Body of pancreas (tissue), 4 donors: ENCODE measurements at regions not wholly inside any gene's neighbourhood (a gene's known extent, or its start where the extent isn't known, plus 50 kb on each side); places are given as distances from the start of the nearest gene placed in this dataset.
A peak's percentile ranks its signal among the peaks of the same experiment; 100 is the strongest.

ENCODE experiments used
- ATAC-seq: fragments of 150-250 bp; one replicate; pipeline ENCODE4 v1.9.1; 2016
- DNase-seq, 4 donors: peaks; one replicate each; pipeline ENCODE4 v3.0.0-alpha.2; 2019
- H3K27ac ChIP-seq, 4 donors: fragments of 200-600 bp; sonication (generic); 1 replicate in 3 of 4; 2 replicates in 1 of 4; pipeline versions ENCODE4 v1.5.1 to v1.6.1; 2016 to 2019; ENCODE audit warnings: mild to moderate bottlenecking in 1 of 4, mixed read lengths in 1 of 4, moderate library complexity in 1 of 4
- H3K27me3 ChIP-seq, 2 donors: fragments of 200-600 bp; sonication (generic); one replicate each; pipeline ENCODE4 v1.6.0; 2016; ENCODE audit warnings: mild to moderate bottlenecking in 1 of 2
- H3K36me3 ChIP-seq, 2 donors: fragments of 200-600 bp; sonication (generic); replicated peaks in 1 of 2; 2 replicates each; pipeline ENCODE4 v1.5.1; 2016; ENCODE audit warnings: low read depth in 2 of 2; ENCODE audit not compliant: insufficient read depth in 1 of 2
- H3K4me1 ChIP-seq: fragments of 200-600 bp; sonication (generic); one replicate; pipeline ENCODE4 v1.6.0; 2016
- H3K4me3 ChIP-seq, 2 donors: fragments of 200-600 bp; sonication (generic); 1 replicate in 1 of 2; 2 replicates in 1 of 2; pipeline ENCODE4 v1.5.1; 2016 to 2019
- H3K9me3 ChIP-seq, 3 donors: fragments of 200-600 bp; sonication (generic); 1 replicate in 2 of 3; 2 replicates in 1 of 3; pipeline ENCODE4 v1.5.1; 2016
- POLR2A ChIP-seq, 3 donors: fragments of 450-650 bp; IDR thresholded peaks; one replicate each; pipeline ENCODE4 v1.6.1; 2016; ENCODE audit warnings: antibody characterized with exemption in 3 of 3, mild to moderate bottlenecking in 2 of 3
- WGBS, 2 donors: methylation state at CpG; one replicate each; pipeline ENCODE4 v1.1.5; 2017; 5-methylcytosine and 5-hydroxymethylcytosine counted together
- intact Hi-C: fragments of 100-400 bp; cut with DNase I; formaldehyde crosslinking; loops from one replicate; pipeline ENCODE4 v1.15.1; 2023
- TF ChIP-seq, protein P1 (sequence below), 7 experiments: fragments of 450-650 bp in 4 of 7; fragments of 200-600 bp in 3 of 7; sonication (generic) in 3 of 7; IDR thresholded peaks; one replicate each; pipeline ENCODE4 v1.5.1; 2016 to 2019; ENCODE audit warnings: antibody characterized with exemption in 7 of 7

DNA sequence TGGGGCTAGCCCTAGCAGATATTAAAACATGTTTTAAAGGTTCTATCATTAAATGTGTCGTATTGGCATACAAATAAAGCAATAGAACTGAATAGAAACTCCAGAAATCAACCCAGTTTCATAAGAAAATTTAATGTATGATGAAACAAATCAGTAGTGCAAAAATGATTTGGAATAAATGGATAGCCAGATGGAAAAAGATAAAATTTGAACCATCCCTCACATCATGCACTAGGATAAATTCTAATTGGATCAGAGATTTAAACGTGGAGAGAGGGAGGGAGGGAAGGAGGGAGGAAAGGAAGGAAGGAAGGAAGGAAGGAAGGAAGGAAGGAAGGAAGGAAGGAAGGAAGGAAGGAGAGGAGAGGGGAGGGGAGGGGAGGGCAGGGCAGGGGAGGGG lies 235.3 kb downstream of the SEC61B start:
- WGBS, 2 donors: 48 to 65% methylated on average over 2 of the region's 2 CpGs
- Histone ChIP-seq H3K27ac (no peak overlapping the region), H3K27me3 (no peaks in the 10 kb centered on the region), H3K36me3 (no peaks in the 10 kb centered on the region), H3K4me3 (no peak overlapping the region), H3K9me3 (no peaks in the 10 kb centered on the region), H3K4me1 (no peaks in the 10 kb centered on the region)
- ATAC-seq: no peak
- intact Hi-C loops: no loop called here
- TF ChIP-seq, protein P1, sequence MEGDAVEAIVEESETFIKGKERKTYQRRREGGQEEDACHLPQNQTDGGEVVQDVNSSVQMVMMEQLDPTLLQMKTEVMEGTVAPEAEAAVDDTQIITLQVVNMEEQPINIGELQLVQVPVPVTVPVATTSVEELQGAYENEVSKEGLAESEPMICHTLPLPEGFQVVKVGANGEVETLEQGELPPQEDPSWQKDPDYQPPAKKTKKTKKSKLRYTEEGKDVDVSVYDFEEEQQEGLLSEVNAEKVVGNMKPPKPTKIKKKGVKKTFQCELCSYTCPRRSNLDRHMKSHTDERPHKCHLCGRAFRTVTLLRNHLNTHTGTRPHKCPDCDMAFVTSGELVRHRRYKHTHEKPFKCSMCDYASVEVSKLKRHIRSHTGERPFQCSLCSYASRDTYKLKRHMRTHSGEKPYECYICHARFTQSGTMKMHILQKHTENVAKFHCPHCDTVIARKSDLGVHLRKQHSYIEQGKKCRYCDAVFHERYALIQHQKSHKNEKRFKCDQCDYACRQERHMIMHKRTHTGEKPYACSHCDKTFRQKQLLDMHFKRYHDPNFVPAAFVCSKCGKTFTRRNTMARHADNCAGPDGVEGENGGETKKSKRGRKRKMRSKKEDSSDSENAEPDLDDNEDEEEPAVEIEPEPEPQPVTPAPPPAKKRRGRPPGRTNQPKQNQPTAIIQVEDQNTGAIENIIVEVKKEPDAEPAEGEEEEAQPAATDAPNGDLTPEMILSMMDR (IDR thresholded peaks at IDR 0.05): no peak
- TF ChIP-seq POLR2A (IDR thresholded peaks at IDR 0.05): no peak
- DNase-seq: no peak

DNA sequence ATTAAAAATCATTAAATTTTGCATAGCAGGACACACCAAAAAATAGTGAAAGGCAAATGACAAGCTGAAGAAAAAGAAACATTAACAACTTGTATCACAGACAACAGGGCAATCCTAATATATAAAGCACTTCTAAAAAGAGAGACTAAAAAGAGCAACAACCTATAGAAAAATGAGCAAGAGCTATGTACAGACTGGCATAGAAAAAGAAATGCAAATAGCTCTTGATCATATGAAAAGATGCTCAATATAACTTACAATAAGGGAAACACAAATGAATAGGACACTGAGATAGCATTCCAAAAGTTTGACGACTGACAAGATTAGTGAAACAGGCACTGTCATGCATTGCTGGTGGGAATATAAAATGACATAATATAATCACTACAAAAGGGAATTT lies 235.9 kb downstream of the SEC61B start:
- no peak for DNase-seq
- Histone ChIP-seq H3K4me3 (no peak overlapping the region), H3K9me3 (no peaks in the 10 kb centered on the region), H3K4me1 (no peaks in the 10 kb centered on the region), H3K36me3 (no peaks in the 10 kb centered on the region), H3K27me3 (no peaks in the 10 kb centered on the region), H3K27ac (no peak overlapping the region)
- TF ChIP-seq POLR2A (IDR thresholded peaks at IDR 0.05): no peak
- TF ChIP-seq, protein P1 (IDR thresholded peaks at IDR 0.05): no peak
- intact Hi-C loops: no loop called here
- no peak for ATAC-seq
- 74 to 94% methylated on average over 1 of the region's 1 CpG for WGBS, 2 donors

- no peak overlapping the region for H3K27ac ChIP-seq
- TF ChIP-seq, protein P1 (IDR thresholded peaks at IDR 0.05): no peak
- no peak for TF ChIP-seq POLR2A (IDR thresholded peaks at IDR 0.05)
- H3K4me3 ChIP-seq: no peak overlapping the region
- intact Hi-C loops: no loop called here
- DNase-seq (no peak), ATAC-seq (no peak)
- WGBS, 2 donors: 83 to 86% methylated on average over 9 of the region's 9 CpGs
- H3K4me1 ChIP-seq: no peaks in the 10 kb centered on the region
- H3K36me3 ChIP-seq: no peaks in the 10 kb centered on the region
- H3K9me3 ChIP-seq: no peaks in the 10 kb centered on the region
- H3K27me3 ChIP-seq: no peaks in the 10 kb centered on the region
Observed at GRCh38 chr9:99459919-99460318, 237.8 kb downstream of the SEC61B start.

GRCh38 chr9:99463131-99463530 lies 241.0 kb downstream of the SEC61B start:
- Histone ChIP-seq H3K27me3 (no peaks in the 10 kb centered on the region), H3K36me3 (no peaks in the 10 kb centered on the region), H3K4me1 (no peaks in the 10 kb centered on the region), H3K9me3 (no peaks in the 10 kb centered on the region), H3K27ac (no peak overlapping the region), H3K4me3 (no peak overlapping the region)
- 51 to 53% methylated on average over 4 of the region's 4 CpGs for WGBS, 2 donors
- TF ChIP-seq POLR2A (IDR thresholded peaks at IDR 0.05): no peak
- TF ChIP-seq, protein P1 (IDR thresholded peaks at IDR 0.05): no peak
- ATAC-seq (no peak), DNase-seq (peak in 1 of 4 donors; percentile 10)
- intact Hi-C loops: no loop called here

DNA sequence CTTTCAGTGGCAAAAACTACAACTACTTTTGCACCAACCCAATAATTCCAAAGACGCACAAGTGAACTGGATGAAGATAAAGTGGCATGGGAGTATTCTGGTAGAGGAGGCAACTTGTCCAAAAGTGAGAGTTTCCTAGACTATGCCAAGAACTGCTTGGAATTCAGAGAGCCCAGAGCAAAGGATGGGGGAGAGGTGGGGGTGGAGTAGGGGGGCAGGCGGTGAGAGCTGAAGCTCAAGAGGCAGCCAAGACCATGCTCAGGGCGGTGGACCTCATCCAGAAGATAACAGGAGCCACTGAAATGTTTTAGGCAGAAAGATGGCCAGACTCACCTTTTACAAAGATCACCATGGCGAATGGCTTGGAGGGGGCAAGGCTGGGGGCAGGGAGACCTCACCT lies 242.5 kb downstream of the SEC61B start:
- no peak for DNase-seq
- Histone ChIP-seq H3K27ac (no peak overlapping the region), H3K36me3 (no peaks in the 10 kb centered on the region), H3K9me3 (no peaks in the 10 kb centered on the region), H3K4me3 (no peak overlapping the region), H3K27me3 (no peaks in the 10 kb centered on the region), H3K4me1 (no peaks in the 10 kb centered on the region)
- 92 to 94% methylated on average over 4 of the region's 4 CpGs for WGBS, 2 donors
- no peak for ATAC-seq
- intact Hi-C loops: no loop called here
- TF ChIP-seq POLR2A (IDR thresholded peaks at IDR 0.05): no peak
- TF ChIP-seq, protein P1 (IDR thresholded peaks at IDR 0.05): no peak
